ENCODE measurements at regions not wholly inside any gene's neighbourhood (a gene's known extent, or its start where the extent isn't known, plus 50 kb on each side); places are given as distances from the start of the nearest gene placed in this dataset.

- in situ Hi-C loops (cut with HindIII; ENCODE audit: low sequenced_read_pairs) = no loop called here
These were observed 462.5 kb upstream of the HS6ST1 start for GRCh38 chr2:128781166-128781565.

GRCh38 chr2:128781585-128782385 is 463.1 kb upstream of the HS6ST1 start:
- in situ Hi-C loops (cut with HindIII; ENCODE audit: low sequenced_read_pairs) = no loop called here

- in situ Hi-C loops (cut with HindIII; ENCODE audit: low sequenced_read_pairs) = no loop called here
These were observed 463.9 kb upstream of the HS6ST1 start for GRCh38 chr2:128782411-128783192.

- in situ Hi-C loops (cut with HindIII; ENCODE audit: low sequenced_read_pairs) = no loop called here
These were observed 464.6 kb upstream of the HS6ST1 start for GRCh38 chr2:128783193-128783671.

- in situ Hi-C loops (cut with HindIII; ENCODE audit: low sequenced_read_pairs) = no loop called here
These were observed 465.2 kb upstream of the HS6ST1 start for GRCh38 chr2:128783896-128784295.

- in situ Hi-C loops (cut with HindIII; ENCODE audit: low sequenced_read_pairs) = no loop called here
These were observed 466.1 kb upstream of the HS6ST1 start for GRCh38 chr2:128784626-128785306.

- in situ Hi-C loops (cut with HindIII; ENCODE audit: low sequenced_read_pairs) = no loop called here
These were observed 467.6 kb upstream of the HS6ST1 start for GRCh38 chr2:128786316-128786715.

GRCh38 chr2:128786741-128787478 is 468.2 kb upstream of the HS6ST1 start:
- in situ Hi-C loops (cut with HindIII; ENCODE audit: low sequenced_read_pairs) = no loop called here

- in situ Hi-C loops (cut with HindIII; ENCODE audit: low sequenced_read_pairs) = no loop called here
These were observed 468.9 kb upstream of the HS6ST1 start for GRCh38 chr2:128787616-128788015.

- in situ Hi-C loops (cut with HindIII; ENCODE audit: low sequenced_read_pairs) = no loop called here
These were observed 470.1 kb upstream of the HS6ST1 start for GRCh38 chr2:128788636-128789220.

- in situ Hi-C loops (cut with HindIII; ENCODE audit: low sequenced_read_pairs) = no loop called here
These were observed 470.6 kb upstream of the HS6ST1 start for GRCh38 chr2:128789221-128789620.

GRCh38 chr2:128789776-128790455 is 471.2 kb upstream of the HS6ST1 start:
- in situ Hi-C loops (cut with HindIII; ENCODE audit: low sequenced_read_pairs) = no loop called here

- in situ Hi-C loops (cut with HindIII; ENCODE audit: low sequenced_read_pairs) = no loop called here
These were observed 471.9 kb upstream of the HS6ST1 start for GRCh38 chr2:128790541-128791001.

GRCh38 chr2:128791120-128791984 is 472.7 kb upstream of the HS6ST1 start:
- in situ Hi-C loops (cut with HindIII; ENCODE audit: low sequenced_read_pairs) = no loop called here

GRCh38 chr2:128791985-128792320 is 473.3 kb upstream of the HS6ST1 start:
- in situ Hi-C loops (cut with HindIII; ENCODE audit: low sequenced_read_pairs) = no loop called here

- in situ Hi-C loops (cut with HindIII; ENCODE audit: low sequenced_read_pairs) = no loop called here
These were observed 473.9 kb upstream of the HS6ST1 start for GRCh38 chr2:128792476-128793054.

- in situ Hi-C loops (cut with HindIII; ENCODE audit: low sequenced_read_pairs) = no loop called here
These were observed 474.7 kb upstream of the HS6ST1 start for GRCh38 chr2:128793404-128793803.

GRCh38 chr2:128794285-128794684 is 475.6 kb upstream of the HS6ST1 start:
- in situ Hi-C loops (cut with HindIII; ENCODE audit: low sequenced_read_pairs) = no loop called here

GRCh38 chr2:128796321-128796720 is 477.7 kb upstream of the HS6ST1 start:
- in situ Hi-C loops (cut with HindIII; ENCODE audit: low sequenced_read_pairs) = no loop called here
